ENCODE measurements at regions not wholly inside any gene's neighbourhood (a gene's known extent, or its start where the extent isn't known, plus 50 kb on each side); places are given as distances from the start of the nearest gene placed in this dataset.

- TF ChIP-seq CTCF (IDR thresholded peaks at IDR 0.05) (no peak), EZH2 (IDR thresholded peaks at IDR 0.05; ENCODE audit: borderline replicate concordance, insufficient read depth, low read depth, low read length, poor library complexity, severe bottlenecking) (no peak)
Observed at GRCh38 chr12:82182601-82183190, 175.5 kb downstream of the CCDC59 start.
